GM12872 (cell line): ENCODE measurements at regions not wholly inside any gene's neighbourhood (a gene's known extent, or its start where the extent isn't known, plus 50 kb on each side); places are given as distances from the start of the nearest gene placed in this dataset.

Experiments used
- TF ChIP-seq, protein P1 (sequence below): IDR thresholded peaks from 3 replicates; pipeline ENCODE4 v1.5.1; 2011; ENCODE audit warnings: low read depth, mild to moderate bottlenecking, low read length, moderate library complexity; ENCODE audit not compliant: insufficient read depth

DNA sequence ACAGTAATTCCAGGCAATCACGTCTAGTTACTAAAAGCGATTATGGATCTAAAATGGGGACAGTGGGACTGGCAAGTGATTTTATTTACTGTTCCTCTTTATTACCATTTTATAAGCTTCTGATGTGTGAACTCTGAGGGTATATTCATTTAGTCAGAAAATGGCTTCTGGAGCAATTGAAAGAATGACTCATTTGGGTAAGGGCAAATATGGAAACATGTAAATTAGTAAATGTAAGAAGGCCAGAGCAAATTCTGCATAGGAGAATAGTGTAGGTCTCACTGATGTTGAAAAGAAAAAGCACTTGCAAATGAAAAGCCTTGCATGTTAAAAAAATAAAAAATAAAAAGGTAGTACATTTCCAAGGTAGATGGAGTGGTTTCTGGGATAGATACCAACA, 262.2 kb downstream of the KLF5 start:
- TF ChIP-seq, protein P1, sequence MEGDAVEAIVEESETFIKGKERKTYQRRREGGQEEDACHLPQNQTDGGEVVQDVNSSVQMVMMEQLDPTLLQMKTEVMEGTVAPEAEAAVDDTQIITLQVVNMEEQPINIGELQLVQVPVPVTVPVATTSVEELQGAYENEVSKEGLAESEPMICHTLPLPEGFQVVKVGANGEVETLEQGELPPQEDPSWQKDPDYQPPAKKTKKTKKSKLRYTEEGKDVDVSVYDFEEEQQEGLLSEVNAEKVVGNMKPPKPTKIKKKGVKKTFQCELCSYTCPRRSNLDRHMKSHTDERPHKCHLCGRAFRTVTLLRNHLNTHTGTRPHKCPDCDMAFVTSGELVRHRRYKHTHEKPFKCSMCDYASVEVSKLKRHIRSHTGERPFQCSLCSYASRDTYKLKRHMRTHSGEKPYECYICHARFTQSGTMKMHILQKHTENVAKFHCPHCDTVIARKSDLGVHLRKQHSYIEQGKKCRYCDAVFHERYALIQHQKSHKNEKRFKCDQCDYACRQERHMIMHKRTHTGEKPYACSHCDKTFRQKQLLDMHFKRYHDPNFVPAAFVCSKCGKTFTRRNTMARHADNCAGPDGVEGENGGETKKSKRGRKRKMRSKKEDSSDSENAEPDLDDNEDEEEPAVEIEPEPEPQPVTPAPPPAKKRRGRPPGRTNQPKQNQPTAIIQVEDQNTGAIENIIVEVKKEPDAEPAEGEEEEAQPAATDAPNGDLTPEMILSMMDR: no peak

DNA sequence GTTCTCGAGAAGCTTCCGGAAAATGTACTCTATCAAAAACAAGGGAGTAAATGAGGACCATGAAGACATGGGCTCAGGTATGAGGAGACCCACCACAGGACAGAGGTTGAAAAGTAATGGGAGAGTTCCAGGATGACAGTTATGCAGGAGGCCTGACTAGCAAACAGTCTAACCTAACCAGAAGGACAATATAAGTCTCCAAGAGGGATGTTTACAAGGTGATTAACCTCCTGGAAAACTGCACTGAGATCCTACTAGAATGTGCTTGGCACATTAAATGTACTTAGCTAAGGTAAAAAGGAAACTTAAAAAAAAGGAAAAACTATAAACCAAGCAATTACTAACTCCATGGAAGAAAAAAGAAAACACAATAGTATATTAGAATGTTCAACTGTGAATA, 258.3 kb downstream of the KLF5 start:
- TF ChIP-seq, protein P1: no peak

DNA sequence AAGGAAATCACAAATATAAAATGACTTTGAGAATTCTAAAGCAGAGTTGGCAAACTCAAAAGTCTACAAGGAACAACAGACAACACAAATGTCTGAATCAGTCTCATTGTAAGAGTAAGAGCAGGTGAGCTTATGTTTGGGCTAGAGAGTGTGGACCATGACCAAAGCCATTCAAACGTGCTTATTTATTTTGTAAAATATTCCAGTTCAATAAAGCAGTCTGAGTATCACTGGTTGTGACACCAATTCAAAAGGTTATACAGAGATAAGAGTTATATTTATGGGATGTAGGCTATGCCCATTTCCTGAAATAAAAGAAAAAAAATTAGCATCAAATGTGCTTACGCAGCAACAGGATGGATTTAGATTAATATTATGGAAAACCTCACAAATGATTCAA, 251.6 kb downstream of the KLF5 start:
- TF ChIP-seq, protein P1: no peak

DNA sequence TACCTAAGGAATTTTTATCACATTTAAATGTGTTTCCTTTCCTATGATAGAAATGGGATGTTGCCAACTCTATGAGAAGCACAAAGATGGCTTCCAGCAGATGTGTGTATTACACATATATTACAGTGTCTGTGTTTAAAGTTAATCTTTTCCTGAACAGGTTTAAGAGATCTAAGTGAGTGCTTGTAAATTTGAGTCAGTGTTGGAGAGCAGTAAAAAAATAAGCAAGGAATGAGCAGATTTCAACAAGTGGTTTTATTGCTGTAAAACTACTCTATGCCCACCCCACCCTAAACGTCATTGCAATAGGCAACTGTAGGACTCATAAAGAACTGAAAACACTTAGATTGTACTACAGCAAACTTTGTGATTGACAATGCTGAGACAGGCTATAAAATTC, 248.7 kb downstream of the KLF5 start:
- TF ChIP-seq, protein P1: no peak

DNA sequence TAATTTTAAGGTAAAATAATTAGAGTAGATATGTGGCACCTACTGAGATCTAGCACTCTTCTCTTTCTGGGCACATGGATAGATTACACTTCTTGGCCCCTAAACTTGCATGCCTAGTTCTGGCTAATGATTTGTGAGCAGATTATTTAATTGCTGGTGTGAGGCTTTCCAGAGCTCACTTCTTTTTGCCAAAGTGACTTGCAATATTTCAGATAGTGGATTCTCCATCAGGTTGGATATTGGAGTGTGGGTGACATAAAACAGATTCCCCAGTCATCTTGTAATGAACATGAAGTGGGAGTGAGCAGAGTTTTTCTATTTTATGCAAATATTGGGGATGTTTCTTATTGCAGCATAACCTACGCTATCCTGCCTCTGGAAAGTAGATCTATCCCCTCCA, 247.9 kb downstream of the KLF5 start:
- TF ChIP-seq, protein P1: no peak

DNA sequence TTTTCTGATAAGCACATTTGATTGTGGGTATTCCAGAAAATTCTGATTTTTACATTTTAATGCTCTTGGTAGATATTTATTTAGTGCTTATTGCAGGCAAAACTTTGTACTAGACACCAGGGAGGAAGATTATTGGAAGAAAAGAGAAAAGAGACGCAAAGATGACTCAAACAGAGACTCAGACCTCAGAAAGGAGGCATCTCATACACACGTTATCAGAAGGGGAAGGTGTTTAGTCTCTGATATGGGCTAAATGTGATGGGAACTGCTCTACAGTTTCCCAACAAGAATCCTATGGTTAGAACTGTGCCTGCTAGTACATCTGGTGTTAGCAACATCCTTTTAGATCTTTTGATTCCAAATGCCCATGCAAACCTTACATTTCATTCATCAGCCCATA, 245.6 kb downstream of the KLF5 start:
- TF ChIP-seq, protein P1: no peak

DNA sequence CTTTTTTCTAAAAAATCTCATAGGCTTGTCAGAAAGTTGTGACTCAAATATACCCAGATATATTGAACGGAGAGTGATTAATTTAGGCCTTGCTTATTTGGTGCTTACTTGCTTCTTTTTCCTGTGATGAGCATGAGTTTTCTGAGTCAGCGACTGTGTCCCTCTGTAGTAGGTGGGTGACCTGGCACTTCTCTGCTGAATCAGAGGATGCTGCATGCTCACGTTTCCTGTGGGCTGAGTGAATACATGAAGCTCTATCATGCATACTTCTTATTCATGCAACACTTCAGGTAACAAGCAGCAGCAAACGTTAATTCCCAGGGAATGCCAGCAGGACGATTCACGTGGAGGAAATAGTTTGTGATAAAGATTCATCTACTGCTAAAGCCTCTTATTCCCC, 245.0 kb downstream of the KLF5 start:
- TF ChIP-seq, protein P1: no peak

DNA sequence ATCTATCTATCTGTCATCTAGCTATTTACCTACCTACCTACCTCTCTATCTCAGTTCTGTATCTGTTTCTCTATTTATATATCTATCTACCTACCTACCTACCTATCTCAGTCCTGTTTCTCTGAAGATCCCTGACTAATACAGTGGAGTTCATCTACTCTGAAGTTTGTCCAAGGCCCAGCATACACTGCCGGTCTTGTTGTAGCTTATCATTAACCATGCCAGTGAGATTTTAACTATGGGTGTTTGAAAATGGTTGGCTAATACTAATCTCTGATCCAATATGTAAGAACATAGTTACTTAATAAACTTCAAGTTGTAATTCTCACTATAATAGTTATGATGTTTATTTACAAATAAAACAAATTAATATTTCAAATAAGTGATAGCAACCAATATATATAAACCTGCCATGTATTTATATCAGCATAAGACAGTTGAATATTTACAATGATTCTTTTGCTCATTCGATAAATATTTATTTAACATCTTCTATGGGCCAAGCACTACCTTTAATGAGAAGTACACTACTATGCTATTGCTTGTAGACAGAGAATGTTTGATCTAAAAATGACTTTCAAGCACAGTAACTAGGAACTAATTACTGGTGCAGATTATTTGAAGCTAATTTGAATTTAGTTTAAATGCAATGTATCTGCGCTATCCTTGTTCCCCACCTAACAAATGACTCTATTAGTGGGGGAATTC, 242.1 kb downstream of the KLF5 start:
- TF ChIP-seq, protein P1: no peak
